ENCODE measurements at regions not wholly inside any gene's neighbourhood (a gene's known extent, or its start where the extent isn't known, plus 50 kb on each side); places are given as distances from the start of the nearest gene placed in this dataset.

- H3K27ac ChIP-seq (ENCODE audit: low read depth, low read length, severe bottlenecking) = no peak overlapping the region
- peaks cover 55% of the 10 kb centered on the region for H3K9me3 ChIP-seq (ENCODE audit: control insufficient read depth, low read length)
- no peak overlapping the region for H3K4me3 ChIP-seq (ENCODE audit: extremely low read depth, insufficient read depth, low read length, poor library complexity, severe bottlenecking)
- WGBS, 2 experiments (ENCODE audit: insufficient coverage in 2 of 2) = 87 to 88% methylated on average over 42 of the region's 42 CpGs
- no peaks in the 10 kb centered on the region for H3K4me1 ChIP-seq (ENCODE audit: control insufficient read depth, insufficient read depth, low read length, poor library complexity, severe bottlenecking)
- no peaks in the 10 kb centered on the region for H3K36me3 ChIP-seq (ENCODE audit: control insufficient read depth, insufficient read depth, low read length)
These were observed 92.6 kb upstream of the ACTRT2 start for GRCh38 chr1:2928366-2929325.

DNA sequence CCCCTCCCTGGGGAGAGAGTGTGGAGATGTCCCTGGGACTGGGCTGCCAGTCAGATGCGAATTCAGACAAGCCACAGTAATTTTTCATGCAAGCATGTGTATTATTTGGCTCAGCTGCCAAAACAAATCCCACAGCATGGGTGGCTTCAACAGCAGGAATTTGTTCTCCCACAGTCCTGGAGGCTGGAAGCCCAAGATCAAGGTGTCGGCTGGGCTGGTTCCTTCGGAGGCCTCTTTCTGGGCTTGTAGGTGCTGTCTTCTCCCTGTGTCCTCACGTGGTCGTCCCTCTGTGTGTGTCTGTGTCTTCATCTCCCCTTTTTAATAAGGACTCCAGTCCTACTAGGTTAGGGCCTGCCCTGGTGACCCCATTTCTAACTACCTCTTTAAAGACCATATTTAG, 91.9 kb upstream of the ACTRT2 start:
- no peak overlapping the region for H3K27ac ChIP-seq (ENCODE audit: low read depth, low read length, severe bottlenecking)
- no peak overlapping the region for H3K4me3 ChIP-seq (ENCODE audit: extremely low read depth, insufficient read depth, low read length, poor library complexity, severe bottlenecking)
- no peaks in the 10 kb centered on the region for H3K4me1 ChIP-seq (ENCODE audit: control insufficient read depth, insufficient read depth, low read length, poor library complexity, severe bottlenecking)
- 66 to 73% methylated on average over 3 of the region's 5 CpGs for WGBS, 2 experiments (ENCODE audit: insufficient coverage in 2 of 2)
- no peaks in the 10 kb centered on the region for H3K36me3 ChIP-seq (ENCODE audit: control insufficient read depth, insufficient read depth, low read length)
- H3K9me3 ChIP-seq (ENCODE audit: control insufficient read depth, low read length) = peaks cover 51% of the 10 kb centered on the region

- Histone ChIP-seq H3K27ac (ENCODE audit: low read depth, low read length, severe bottlenecking) (no peak overlapping the region), H3K4me3 (ENCODE audit: extremely low read depth, insufficient read depth, low read length, poor library complexity, severe bottlenecking) (no peak overlapping the region), H3K4me1 (ENCODE audit: control insufficient read depth, insufficient read depth, low read length, poor library complexity, severe bottlenecking) (no peaks in the 10 kb centered on the region), H3K36me3 (ENCODE audit: control insufficient read depth, insufficient read depth, low read length) (no peaks in the 10 kb centered on the region), H3K9me3 (ENCODE audit: control insufficient read depth, low read length) (peaks cover 46% of the 10 kb centered on the region)
- WGBS, 2 experiments (ENCODE audit: insufficient coverage in 2 of 2) = 88 to 90% methylated on average over 34 to 37 of the region's 41 CpGs
These were observed 91.1 kb upstream of the ACTRT2 start for GRCh38 chr1:2930016-2930815.

DNA sequence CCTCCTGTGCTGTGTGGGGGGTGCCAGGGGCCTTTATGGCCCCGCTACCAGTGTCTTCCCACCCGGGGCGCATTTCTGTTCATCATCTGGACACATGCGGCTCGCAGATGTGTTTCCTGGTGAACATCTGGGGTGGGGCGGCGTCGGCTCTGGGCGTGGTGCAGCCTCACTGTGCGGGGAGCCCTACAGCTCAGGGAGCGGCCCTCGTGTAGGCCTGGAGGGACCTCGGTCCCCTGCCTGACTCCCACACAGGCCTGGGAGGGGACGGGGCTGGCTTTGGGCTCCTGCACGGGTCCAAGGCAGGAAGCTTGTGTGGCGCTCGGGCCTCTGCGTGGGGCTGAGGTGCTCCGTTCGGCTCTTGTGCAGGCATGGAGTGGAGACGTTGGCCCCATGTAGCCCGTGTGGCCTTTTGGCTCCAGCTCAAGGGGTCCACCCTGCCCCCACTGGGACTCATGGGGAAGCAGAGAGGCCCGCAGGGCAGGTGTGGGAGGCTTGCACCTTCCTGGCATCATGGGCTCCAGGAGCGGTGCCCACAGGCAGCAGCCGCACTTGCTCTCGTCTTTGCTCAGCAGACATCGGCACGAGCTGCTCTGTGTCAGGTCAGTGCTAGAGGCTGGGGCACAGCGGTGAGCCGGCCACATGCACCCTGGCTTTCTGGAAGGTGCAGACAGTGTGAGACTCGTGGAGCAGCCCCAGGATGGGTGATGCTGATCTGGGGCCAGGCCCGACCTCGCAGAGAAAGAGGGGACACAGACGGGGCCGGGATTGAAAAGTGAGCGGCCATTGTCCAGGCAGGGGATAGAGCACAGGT, 90.1 kb upstream of the ACTRT2 start:
- WGBS, 2 experiments (ENCODE audit: insufficient coverage in 2 of 2) = 87 to 88% methylated on average over 35 to 36 of the region's 36 CpGs
- H3K9me3 ChIP-seq (ENCODE audit: control insufficient read depth, low read length) = peaks cover 41% of the 10 kb centered on the region
- H3K27ac ChIP-seq (ENCODE audit: low read depth, low read length, severe bottlenecking) = no peak overlapping the region
- H3K4me1 ChIP-seq (ENCODE audit: control insufficient read depth, insufficient read depth, low read length, poor library complexity, severe bottlenecking) = no peaks in the 10 kb centered on the region
- no peak overlapping the region for H3K4me3 ChIP-seq (ENCODE audit: extremely low read depth, insufficient read depth, low read length, poor library complexity, severe bottlenecking)
- no peaks in the 10 kb centered on the region for H3K36me3 ChIP-seq (ENCODE audit: control insufficient read depth, insufficient read depth, low read length)

DNA sequence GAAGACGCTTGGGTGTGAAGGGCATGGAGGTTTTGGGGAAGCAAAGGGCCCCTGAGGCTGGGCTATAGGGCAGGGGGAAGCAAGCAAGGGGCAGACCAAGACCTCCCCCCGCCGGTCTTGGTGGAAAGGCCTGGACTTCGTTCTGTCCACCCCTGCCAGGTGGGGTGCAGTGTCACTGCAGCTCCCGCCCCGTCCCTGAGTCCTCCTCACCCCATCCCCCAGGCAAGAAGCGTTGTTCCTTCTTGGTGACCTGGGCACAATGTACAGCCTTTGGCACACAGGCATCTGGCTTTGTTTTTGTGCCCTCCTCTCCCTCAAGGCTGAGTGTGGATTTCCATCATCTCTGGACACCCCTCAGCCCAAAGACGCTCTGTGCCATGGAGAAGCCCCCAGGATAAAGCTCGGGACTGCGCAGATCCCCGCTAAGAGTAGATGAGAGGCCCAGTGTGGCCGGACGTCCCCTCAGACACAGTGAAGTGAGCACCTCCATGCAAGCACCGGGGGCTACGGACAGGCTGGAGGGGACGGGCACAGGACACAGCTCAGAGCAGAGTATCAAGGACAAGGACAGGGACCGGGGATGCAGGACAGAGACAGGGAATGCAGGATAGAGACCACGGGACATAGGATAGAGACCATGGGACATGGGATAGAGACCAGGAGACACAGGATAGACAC, 89.4 kb upstream of the ACTRT2 start:
- Histone ChIP-seq H3K4me1 (ENCODE audit: control insufficient read depth, insufficient read depth, low read length, poor library complexity, severe bottlenecking) (no peaks in the 10 kb centered on the region), H3K36me3 (ENCODE audit: control insufficient read depth, insufficient read depth, low read length) (no peaks in the 10 kb centered on the region), H3K27ac (ENCODE audit: low read depth, low read length, severe bottlenecking) (no peak overlapping the region), H3K9me3 (ENCODE audit: control insufficient read depth, low read length) (peaks cover 46% of the 10 kb centered on the region), H3K4me3 (ENCODE audit: extremely low read depth, insufficient read depth, low read length, poor library complexity, severe bottlenecking) (no peak overlapping the region)
- 84 to 87% methylated on average over 14 to 18 of the region's 18 CpGs for WGBS, 2 experiments (ENCODE audit: insufficient coverage in 2 of 2)

DNA sequence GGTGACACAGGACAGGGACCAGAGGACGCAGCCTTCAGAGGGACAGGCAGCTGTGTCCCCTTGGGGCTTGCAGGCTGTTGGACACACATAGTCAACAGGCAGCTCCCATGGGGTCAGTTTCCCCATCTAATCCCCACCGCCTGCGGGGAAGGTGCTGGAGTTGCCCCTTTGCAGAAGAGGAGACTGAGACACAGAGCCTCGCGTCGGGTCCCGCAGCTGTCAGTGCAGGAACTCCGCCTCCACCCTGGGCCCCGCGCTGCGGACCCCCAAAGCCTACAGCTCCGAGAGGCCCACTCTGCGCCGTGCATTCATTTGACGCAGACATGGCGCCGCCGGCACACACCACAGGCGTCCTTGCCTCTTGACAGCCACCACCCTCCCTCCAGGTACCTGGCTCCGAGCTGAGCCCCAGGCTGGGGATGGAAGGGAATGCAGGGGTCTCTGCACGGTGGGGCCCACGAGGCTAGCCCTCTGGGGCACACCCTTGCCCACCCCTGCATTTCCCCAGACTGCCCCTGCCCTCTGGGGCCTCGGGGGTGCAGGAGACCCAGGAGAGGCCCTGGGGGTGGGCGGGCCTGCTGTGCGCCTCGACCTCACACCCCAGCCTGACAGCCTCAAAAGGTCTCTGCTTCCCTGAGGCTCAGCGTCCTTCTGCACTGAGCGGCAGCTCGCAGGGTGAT, 88.5 kb upstream of the ACTRT2 start:
- no peaks in the 10 kb centered on the region for H3K36me3 ChIP-seq (ENCODE audit: control insufficient read depth, insufficient read depth, low read length)
- peaks cover 54% of the 10 kb centered on the region for H3K9me3 ChIP-seq (ENCODE audit: control insufficient read depth, low read length)
- no peak overlapping the region for H3K4me3 ChIP-seq (ENCODE audit: extremely low read depth, insufficient read depth, low read length, poor library complexity, severe bottlenecking)
- 85 to 88% methylated on average over 19 to 24 of the region's 29 CpGs for WGBS, 2 experiments (ENCODE audit: insufficient coverage in 2 of 2)
- H3K4me1 ChIP-seq (ENCODE audit: control insufficient read depth, insufficient read depth, low read length, poor library complexity, severe bottlenecking) = no peaks in the 10 kb centered on the region
- H3K27ac ChIP-seq (ENCODE audit: low read depth, low read length, severe bottlenecking) = no peak overlapping the region

GRCh38 chr1:2933431-2934155, 87.7 kb upstream of the ACTRT2 start:
- peaks cover 60% of the 10 kb centered on the region for H3K9me3 ChIP-seq (ENCODE audit: control insufficient read depth, low read length)
- H3K4me1 ChIP-seq (ENCODE audit: control insufficient read depth, insufficient read depth, low read length, poor library complexity, severe bottlenecking) = no peaks in the 10 kb centered on the region
- 82 to 88% methylated on average over 21 to 25 of the region's 28 CpGs for WGBS, 2 experiments (ENCODE audit: insufficient coverage in 2 of 2)
- H3K4me3 ChIP-seq (ENCODE audit: extremely low read depth, insufficient read depth, low read length, poor library complexity, severe bottlenecking) = no peak overlapping the region
- no peaks in the 10 kb centered on the region for H3K36me3 ChIP-seq (ENCODE audit: control insufficient read depth, insufficient read depth, low read length)
- H3K27ac ChIP-seq (ENCODE audit: low read depth, low read length, severe bottlenecking) = no peak overlapping the region

- 87 to 90% methylated on average over 20 of the region's 20 CpGs for WGBS, 2 experiments (ENCODE audit: insufficient coverage in 2 of 2)
- H3K4me3 ChIP-seq (ENCODE audit: extremely low read depth, insufficient read depth, low read length, poor library complexity, severe bottlenecking) = no peak overlapping the region
- no peak overlapping the region for H3K27ac ChIP-seq (ENCODE audit: low read depth, low read length, severe bottlenecking)
- peaks cover 59% of the 10 kb centered on the region for H3K9me3 ChIP-seq (ENCODE audit: control insufficient read depth, low read length)
- no peaks in the 10 kb centered on the region for H3K36me3 ChIP-seq (ENCODE audit: control insufficient read depth, insufficient read depth, low read length)
- no peaks in the 10 kb centered on the region for H3K4me1 ChIP-seq (ENCODE audit: control insufficient read depth, insufficient read depth, low read length, poor library complexity, severe bottlenecking)
These were observed 87.1 kb upstream of the ACTRT2 start for GRCh38 chr1:2934156-2934540.

DNA sequence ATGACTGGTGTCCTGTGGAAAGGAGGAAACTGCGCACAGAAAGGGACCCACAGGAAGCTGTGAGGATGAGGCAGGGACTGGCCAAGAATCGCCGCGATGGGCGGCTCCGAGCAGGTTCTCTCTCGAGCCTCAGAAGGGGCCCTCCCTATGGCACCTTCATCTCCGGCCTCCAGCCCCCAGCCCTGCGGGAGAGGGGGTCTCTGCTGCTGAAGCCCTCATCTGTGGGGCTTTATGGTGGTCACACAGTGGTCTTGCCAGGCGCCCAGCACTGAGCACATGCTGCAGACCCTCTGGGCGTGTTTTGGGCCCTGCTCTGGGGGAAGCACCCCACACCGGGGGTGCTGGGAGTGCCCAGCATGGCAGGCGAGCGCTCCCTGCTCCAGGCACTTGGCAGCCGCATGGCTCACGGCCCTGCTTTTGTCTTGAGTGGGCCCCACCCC, 86.6 kb upstream of the ACTRT2 start:
- Histone ChIP-seq H3K9me3 (ENCODE audit: control insufficient read depth, low read length) (peaks cover 61% of the 10 kb centered on the region), H3K4me1 (ENCODE audit: control insufficient read depth, insufficient read depth, low read length, poor library complexity, severe bottlenecking) (no peaks in the 10 kb centered on the region), H3K4me3 (ENCODE audit: extremely low read depth, insufficient read depth, low read length, poor library complexity, severe bottlenecking) (no peak overlapping the region), H3K27ac (ENCODE audit: low read depth, low read length, severe bottlenecking) (no peak overlapping the region), H3K36me3 (ENCODE audit: control insufficient read depth, insufficient read depth, low read length) (no peaks in the 10 kb centered on the region)
- WGBS, 2 experiments (ENCODE audit: insufficient coverage in 2 of 2) = 82 to 88% methylated on average over 14 to 16 of the region's 16 CpGs
